HG03139 (cell line): ENCODE measurements at regions not wholly inside any gene's neighbourhood (a gene's known extent, or its start where the extent isn't known, plus 50 kb on each side); places are given as distances from the start of the nearest gene placed in this dataset.

Experiments used
- ATAC-seq: cut with Tn5 transposase; IDR thresholded peaks from one replicate; pipeline ENCODE4 v1.9.1; 2021; ENCODE audit not compliant: unreplicated experiment

- ATAC-seq = no peak
Measured at GRCh38 chr18:78627551-78628346, 351.9 kb upstream of the SALL3 start.

GRCh38 chr18:78629426-78629825 lies 350.2 kb upstream of the SALL3 start:
- ATAC-seq = no peak

- ATAC-seq = no peak
Measured at GRCh38 chr18:78630356-78630755, 349.3 kb upstream of the SALL3 start.

GRCh38 chr18:78630981-78631510 lies 348.6 kb upstream of the SALL3 start:
- no peak for ATAC-seq

- no peak for ATAC-seq
Measured at GRCh38 chr18:78632111-78632541, 347.5 kb upstream of the SALL3 start.

- ATAC-seq = no peak
Measured at GRCh38 chr18:78634061-78634696, 345.4 kb upstream of the SALL3 start.

- ATAC-seq = no peak
Measured at GRCh38 chr18:78635093-78635800, 344.4 kb upstream of the SALL3 start.

- no peak for ATAC-seq
Measured at GRCh38 chr18:78636260-78636659, 343.4 kb upstream of the SALL3 start.

GRCh38 chr18:78637442-78638402 lies 341.9 kb upstream of the SALL3 start:
- ATAC-seq = no peak

- ATAC-seq = no peak
Measured at GRCh38 chr18:78639006-78639950, 340.3 kb upstream of the SALL3 start.

GRCh38 chr18:78640246-78640995 lies 339.2 kb upstream of the SALL3 start:
- no peak for ATAC-seq

- ATAC-seq = no peak
Measured at GRCh38 chr18:78641689-78642231, 337.9 kb upstream of the SALL3 start.

- ATAC-seq = no peak
Measured at GRCh38 chr18:78642296-78642951, 337.2 kb upstream of the SALL3 start.

- no peak for ATAC-seq
Measured at GRCh38 chr18:78643004-78643403, 336.6 kb upstream of the SALL3 start.

GRCh38 chr18:78643981-78644380 lies 335.6 kb upstream of the SALL3 start:
- no peak for ATAC-seq

- no peak for ATAC-seq
Measured at GRCh38 chr18:78645216-78645615, 334.4 kb upstream of the SALL3 start.

- no peak for ATAC-seq
Measured at GRCh38 chr18:78647018-78647417, 332.6 kb upstream of the SALL3 start.

- no peak for ATAC-seq
Measured at GRCh38 chr18:78649421-78649820, 330.2 kb upstream of the SALL3 start.
